IMR-90 (cell line): ENCODE measurements at regions not wholly inside any gene's neighbourhood (a gene's known extent, or its start where the extent isn't known, plus 50 kb on each side); places are given as distances from the start of the nearest gene placed in this dataset.

Source experiments
- ATAC-seq: fragments of 200-7000 bp; cut with Tn5 transposase; 2 replicates; pipeline ENCODE4 v1.9.1; 2020; ENCODE audit warnings: low read depth, mild to moderate bottlenecking, moderate library complexity
- BruUV-seq: library from RNA; stranded (reverse); fragments of 400-500 nt; replicated peaks from 2 replicates; lab custom pipeline; 2021; lab: Mats Ljungman, UMichigan
- CTCF ChIA-PET: fragments of 300-600 bp; formaldehyde crosslinking; extraction: SDS; loops from one replicate; lab custom pipeline; 2021; ENCODE audit warnings: antibody characterized with exemption; lab: Yijun Ruan, JAX
- POLR2A ChIA-PET: fragments of 300-600 bp; sonication (Branson Sonifier 250); formaldehyde crosslinking; loops from one replicate; lab custom pipeline; 2022; ENCODE audit warnings: antibody characterized with exemption; ENCODE audit not compliant: unreplicated experiment; lab: Charles Lee
- DNase-seq: peaks from one replicate; pipeline ENCODE4 v3.0.0; 2013
- H2AFZ ChIP-seq: replicated peaks from 2 replicates; pipeline ENCODE3; 2013; ENCODE audit warnings: low read length, mild to moderate bottlenecking; ENCODE audit not compliant: poor library complexity
- H2AK5ac ChIP-seq: 2 replicates; pipeline ENCODE4 v1.6.1; 2013; ENCODE audit warnings: low read depth, low read length, inconsistent platforms
- H2AK9ac ChIP-seq: replicated peaks from 2 replicates; pipeline ENCODE3; 2013; ENCODE audit warnings: mild to moderate bottlenecking, low read depth, low read length, moderate library complexity; ENCODE audit not compliant: poor library complexity
- H2BK120ac ChIP-seq: 2 replicates; pipeline ENCODE4 v1.6.1; 2013; ENCODE audit warnings: low read depth, low read length, inconsistent platforms
- H2BK15ac ChIP-seq: 3 replicates; pipeline ENCODE4 v1.6.1; 2013; ENCODE audit warnings: low read depth, low read length, inconsistent platforms
- H2BK20ac ChIP-seq: 2 replicates; pipeline ENCODE4 v1.6.1; 2013; ENCODE audit warnings: low read depth, mild to moderate bottlenecking, inconsistent platforms, low read length, moderate library complexity
- H2BK5ac ChIP-seq: 2 replicates; pipeline ENCODE4 v1.6.1; 2013; ENCODE audit warnings: mild to moderate bottlenecking, low read depth, low read length, inconsistent platforms; ENCODE audit not compliant: poor library complexity, severe bottlenecking
- H3K14ac ChIP-seq: replicated peaks from 2 replicates; pipeline ENCODE4 v1.6.1; 2013; ENCODE audit warnings: low read depth, low read length, inconsistent platforms
- H3K18ac ChIP-seq: 2 replicates; pipeline ENCODE4 v1.6.1; 2013; ENCODE audit warnings: low read depth, low read length, control low read depth
- H3K23ac ChIP-seq: 2 replicates; pipeline ENCODE4 v1.6.1; 2013; ENCODE audit warnings: low read depth, low read length, inconsistent platforms
- H3K27ac ChIP-seq: 2 replicates; pipeline ENCODE4 v1.5.1; 2013; ENCODE audit warnings: mild to moderate bottlenecking, control low read depth, low read length; ENCODE audit not compliant: insufficient read depth
- H3K27me3 ChIP-seq: 2 replicates; pipeline ENCODE4 v1.6.1; 2013; ENCODE audit warnings: low read length; ENCODE audit not compliant: control insufficient read depth, insufficient read depth
- H3K36me3 ChIP-seq: 2 replicates; pipeline ENCODE4 v1.6.1; 2013; ENCODE audit warnings: low read length, mixed read lengths; ENCODE audit not compliant: control insufficient read depth, insufficient read depth
- H3K4ac ChIP-seq: 2 replicates; pipeline ENCODE4 v1.6.1; 2013; ENCODE audit warnings: low read depth, low read length, inconsistent platforms
- H3K4me1 ChIP-seq: 2 replicates; pipeline ENCODE4 v1.6.1; 2013; ENCODE audit warnings: low read length, mixed read lengths; ENCODE audit not compliant: control insufficient read depth, insufficient read depth
- H3K4me2 ChIP-seq: 2 replicates; pipeline ENCODE4 v1.6.1; 2013; ENCODE audit warnings: low read depth, mild to moderate bottlenecking, control low read depth, low read length, moderate library complexity
- H3K4me3 ChIP-seq: 2 replicates; pipeline ENCODE4 v1.5.1; 2013; ENCODE audit warnings: low read depth, mild to moderate bottlenecking, control low read depth, low read length, moderate library complexity; ENCODE audit not compliant: insufficient read depth
- H3K56ac ChIP-seq: 2 replicates; pipeline ENCODE4 v1.6.1; 2013; ENCODE audit warnings: low read length, inconsistent platforms; ENCODE audit not compliant: insufficient read depth; ENCODE audit errors: extremely low read depth
- H3K79me1 ChIP-seq, 2 experiments: 2 replicates each; pipeline ENCODE4 v1.6.1; 2013; ENCODE audit warnings: low read length in 2 of 2, inconsistent platforms in 1 of 2, low read depth in 1 of 2
- H3K9ac ChIP-seq: 2 replicates; pipeline ENCODE4 v1.6.1; 2013; ENCODE audit warnings: low read depth, low read length, control low read depth
- H3K9me1 ChIP-seq: 2 replicates; pipeline ENCODE4 v1.6.1; 2013; ENCODE audit warnings: low read length, inconsistent platforms; ENCODE audit not compliant: insufficient read depth
- H3K9me3 ChIP-seq: 2 replicates; pipeline ENCODE4 v1.6.1; 2013; ENCODE audit warnings: low read length; ENCODE audit not compliant: control insufficient read depth, insufficient read depth
- H4K20me1 ChIP-seq: 2 replicates; pipeline ENCODE4 v1.6.1; 2013; ENCODE audit warnings: low read length, inconsistent platforms; ENCODE audit not compliant: insufficient read depth
- H4K5ac ChIP-seq: 2 replicates; pipeline ENCODE4 v1.6.1; 2013; ENCODE audit warnings: mild to moderate bottlenecking, low read depth, low read length, control low read depth
- H4K8ac ChIP-seq, 2 experiments: 2 replicates each; pipeline ENCODE4 v1.6.1; 2013; ENCODE audit warnings: low read depth in 2 of 2, low read length in 2 of 2, control low read depth in 1 of 2, inconsistent platforms in 1 of 2
- H4K91ac ChIP-seq: 2 replicates; pipeline ENCODE4 v1.6.1; 2013; ENCODE audit warnings: low read depth, low read length, inconsistent platforms; ENCODE audit not compliant: insufficient read depth
- BHLHE40 ChIP-seq: fragments of 150-350 bp; IDR thresholded peaks from 2 replicates; pipeline ENCODE4 v1.6.1; 2016; ENCODE audit warnings: mild to moderate bottlenecking, low read depth, low read length
- CEBPB ChIP-seq: IDR thresholded peaks from 2 replicates; pipeline ENCODE4 v1.6.1; 2012; ENCODE audit warnings: low read depth, low read length, improper control_type of control experiment
- CHD1 ChIP-seq: IDR thresholded peaks from 2 replicates; pipeline ENCODE4 v1.6.1; 2012; ENCODE audit warnings: low read depth, low read length, improper control_type of control experiment
- CTCF ChIP-seq: conservative IDR thresholded peaks from 2 replicates; pipeline ENCODE4 v1.5.1; 2012; ENCODE audit warnings: mild to moderate bottlenecking, low read depth, low read length, improper control_type of control experiment
- MAZ ChIP-seq: IDR thresholded peaks from 2 replicates; pipeline ENCODE4 v1.6.1; 2012; ENCODE audit warnings: low read depth, mild to moderate bottlenecking, low read length, improper control_type of control experiment, moderate library complexity, borderline replicate concordance
- MXI1 ChIP-seq: IDR thresholded peaks from 2 replicates; pipeline ENCODE4 v1.6.1; 2012; ENCODE audit warnings: low read depth, mild to moderate bottlenecking, low read length, moderate library complexity, borderline replicate concordance
- POLR2A ChIP-seq: IDR thresholded peaks from 2 replicates; pipeline ENCODE4 v1.6.1; 2012; ENCODE audit warnings: mild to moderate bottlenecking, low read depth, low read length
- RAD21 ChIP-seq: IDR thresholded peaks from 2 replicates; pipeline ENCODE4 v1.6.1; 2012; ENCODE audit warnings: low read length, improper control_type of control experiment
- RFX5 ChIP-seq: IDR thresholded peaks from 2 replicates; pipeline ENCODE4 v1.8.0; 2012; ENCODE audit warnings: low read depth, mild to moderate bottlenecking, low read length, moderate library complexity
- SMC3 ChIP-seq: fragments of 150-350 bp; IDR thresholded peaks from 2 replicates; pipeline ENCODE4 v1.6.1; 2016; ENCODE audit warnings: low read depth, mild to moderate bottlenecking, antibody characterized with exemption, low read length, moderate library complexity
- USF2 ChIP-seq: fragments of 150-350 bp; IDR thresholded peaks from 2 replicates; pipeline ENCODE4 v1.6.1; 2017; ENCODE audit warnings: mild to moderate bottlenecking, antibody characterized with exemption, low read length, low read depth
- WGBS, 2 experiments: methylation state at CpG; one replicate each; pipeline versions ENCODE4 v1.1.5 to v1.1.7; 2013; ENCODE audit warnings: missing lambda C conversion rate in 2 of 2; ENCODE audit not compliant: insufficient read length in 1 of 2; ENCODE audit errors: extremely low coverage in 2 of 2; 5-methylcytosine and 5-hydroxymethylcytosine counted together
- dilution Hi-C: fragments of 300-500 bp; cut with HindIII; formaldehyde crosslinking; loops from one replicate; pipeline ENCODE4 v1.14.3; 2018; ENCODE audit warnings: low sequenced_read_pairs; ENCODE audit not compliant: unreplicated experiment
- in situ Hi-C: fragments of 300-500 bp; cut with MboI; formaldehyde crosslinking; loops from 3 replicates; pipeline ENCODE4 v1.14.3; 2019; ENCODE audit warnings: low sequenced_read_pairs, inconsistent platforms, mixed read lengths
- intact Hi-C: fragments of 100-400 bp; cut with micrococcal nuclease; formaldehyde crosslinking; loops from 2 replicates; pipeline ENCODE4 v1.10.0; 2022

GRCh38 chr2:8426550-8426949, 255.3 kb upstream of the ID2 start:
- H4K91ac ChIP-seq, result no peak overlapping the region
- no peak overlapping the region for H3K27ac ChIP-seq
- no peaks in the 10 kb centered on the region for H3K4me1 ChIP-seq
- in situ Hi-C loops, result no loop called here
- 68% methylated on average over 4 of the region's 10 CpGs; no CpG with 5 or more reads in 1 of the 2 experiments for WGBS, 2 experiments
- no peak overlapping the region for H2AK9ac ChIP-seq
- DNase-seq (no peak), ATAC-seq (no peak)
- no peak overlapping the region for H2BK15ac ChIP-seq
- no peak overlapping the region for H4K8ac ChIP-seq
- POLR2A ChIA-PET, result interaction anchor here (0.5 kb wide), 1 partner anchor 23 kb away, joined by 5 read pairs; no protein-coding TSS in a partner anchor
- no peak overlapping the region for H3K23ac ChIP-seq
- H4K20me1 ChIP-seq, result no peaks in the 10 kb centered on the region
- H3K36me3 ChIP-seq, result no peaks in the 10 kb centered on the region
- no peak overlapping the region for H2BK20ac ChIP-seq
- H3K9ac ChIP-seq, result no peak overlapping the region
- H2BK120ac ChIP-seq, result no peak overlapping the region
- no peak overlapping the region for H2AK5ac ChIP-seq
- no TSS peak for BruUV-seq
- dilution Hi-C loops, result no loop called here
- no peak overlapping the region for H3K4me3 ChIP-seq
- H4K5ac ChIP-seq, result no peak overlapping the region
- intact Hi-C loops, result no loop called here
- CTCF ChIA-PET, result no interaction called here
- H3K14ac ChIP-seq, result no peak overlapping the region
- no peaks in the 10 kb centered on the region; the same call in 1 of the 2 replicates for H3K27me3 ChIP-seq
- H3K4me2 ChIP-seq, result no peak overlapping the region
- no peak overlapping the region for H3K4ac ChIP-seq
- H3K9me1 ChIP-seq, result no peaks in the 10 kb centered on the region
- no peak overlapping the region for H2AFZ ChIP-seq
- TF ChIP-seq MAZ, result no peak
- no peak for TF ChIP-seq CTCF
- TF ChIP-seq CHD1, result no peak
- no peak for TF ChIP-seq MXI1
- TF ChIP-seq RFX5, result no peak
- no peak for TF ChIP-seq BHLHE40
- TF ChIP-seq USF2, result no peak
- TF ChIP-seq CEBPB, result no peak
- no peak for TF ChIP-seq RAD21
- TF ChIP-seq SMC3, result no peak
- TF ChIP-seq POLR2A, result no peak
- H3K79me1 ChIP-seq, result no peaks in the 10 kb centered on the region
- no peak overlapping the region for H3K56ac ChIP-seq
- H3K18ac ChIP-seq, result no peak overlapping the region
- no peaks in the 10 kb centered on the region for H3K9me3 ChIP-seq
- H2BK5ac ChIP-seq, result no peak overlapping the region
